GM21381 (cell line): ENCODE measurements at regions not wholly inside any gene's neighbourhood (a gene's known extent, or its start where the extent isn't known, plus 50 kb on each side); places are given as distances from the start of the nearest gene placed in this dataset.

Source experiments
- ATAC-seq: cut with Tn5 transposase; IDR thresholded peaks from one replicate; pipeline ENCODE4 v1.9.1; 2021; ENCODE audit warnings: mild to moderate bottlenecking, moderate library complexity; ENCODE audit not compliant: unreplicated experiment

GRCh38 chr10:3853547-3854303 lies 68.7 kb upstream of the KLF6 start:
- no peak for ATAC-seq

GRCh38 chr10:3853016-3853415 lies 68.0 kb upstream of the KLF6 start:
- no peak for ATAC-seq

- peak; percentile 80 for ATAC-seq
Observed at GRCh38 chr10:3852147-3852904, 67.3 kb upstream of the KLF6 start.

GRCh38 chr10:3850999-3851937 lies 66.3 kb upstream of the KLF6 start:
- ATAC-seq = peak; percentile 27

GRCh38 chr10:3848775-3849635 lies 64.0 kb upstream of the KLF6 start:
- no peak for ATAC-seq

GRCh38 chr10:3848005-3848774 lies 63.2 kb upstream of the KLF6 start:
- no peak for ATAC-seq

GRCh38 chr10:3846736-3847135 lies 61.7 kb upstream of the KLF6 start:
- no peak for ATAC-seq

GRCh38 chr10:3844491-3845025 lies 59.5 kb upstream of the KLF6 start:
- ATAC-seq = no peak

- no peak for ATAC-seq
Observed at GRCh38 chr10:3838460-3839437, 53.7 kb upstream of the KLF6 start.

GRCh38 chr10:3837647-3838459 lies 52.8 kb upstream of the KLF6 start:
- ATAC-seq = no peak

GRCh38 chr10:3836222-3836820 lies 51.3 kb upstream of the KLF6 start:
- ATAC-seq = peak; percentile 66

- no peak for ATAC-seq
Observed at GRCh38 chr10:3835770-3836169, 50.8 kb upstream of the KLF6 start.

- ATAC-seq = no peak
Observed at GRCh38 chr10:3834947-3835346, 49.9 kb upstream of the KLF6 start.
